IMR-90 (cell line): ENCODE measurements at regions not wholly inside any gene's neighbourhood (a gene's known extent, or its start where the extent isn't known, plus 50 kb on each side); places are given as distances from the start of the nearest gene placed in this dataset.

Experiments used
- ATAC-seq: fragments of 200-7000 bp; cut with Tn5 transposase; 2 replicates; pipeline ENCODE4 v1.9.1; 2020; ENCODE audit warnings: low read depth, mild to moderate bottlenecking, moderate library complexity
- BruUV-seq: library from RNA; stranded (reverse); fragments of 400-500 nt; replicated peaks from 2 replicates; lab custom pipeline; 2021; lab: Mats Ljungman, UMichigan
- CTCF ChIA-PET: fragments of 300-600 bp; formaldehyde crosslinking; extraction: SDS; loops from one replicate; lab custom pipeline; 2021; ENCODE audit warnings: antibody characterized with exemption; lab: Yijun Ruan, JAX
- POLR2A ChIA-PET: fragments of 300-600 bp; sonication (Branson Sonifier 250); formaldehyde crosslinking; loops from one replicate; lab custom pipeline; 2022; ENCODE audit warnings: antibody characterized with exemption; ENCODE audit not compliant: unreplicated experiment; lab: Charles Lee
- DNase-seq: peaks from one replicate; pipeline ENCODE4 v3.0.0; 2013
- H2AFZ ChIP-seq: replicated peaks from 2 replicates; pipeline ENCODE3; 2013; ENCODE audit warnings: low read length, mild to moderate bottlenecking; ENCODE audit not compliant: poor library complexity
- H2AK5ac ChIP-seq: 2 replicates; pipeline ENCODE4 v1.6.1; 2013; ENCODE audit warnings: low read depth, low read length, inconsistent platforms
- H2AK9ac ChIP-seq: replicated peaks from 2 replicates; pipeline ENCODE3; 2013; ENCODE audit warnings: mild to moderate bottlenecking, low read depth, low read length, moderate library complexity; ENCODE audit not compliant: poor library complexity
- H2BK120ac ChIP-seq: 2 replicates; pipeline ENCODE4 v1.6.1; 2013; ENCODE audit warnings: low read depth, low read length, inconsistent platforms
- H2BK15ac ChIP-seq: 3 replicates; pipeline ENCODE4 v1.6.1; 2013; ENCODE audit warnings: low read depth, low read length, inconsistent platforms
- H2BK20ac ChIP-seq: 2 replicates; pipeline ENCODE4 v1.6.1; 2013; ENCODE audit warnings: low read depth, mild to moderate bottlenecking, inconsistent platforms, low read length, moderate library complexity
- H2BK5ac ChIP-seq: 2 replicates; pipeline ENCODE4 v1.6.1; 2013; ENCODE audit warnings: mild to moderate bottlenecking, low read depth, low read length, inconsistent platforms; ENCODE audit not compliant: poor library complexity, severe bottlenecking
- H3K14ac ChIP-seq: replicated peaks from 2 replicates; pipeline ENCODE4 v1.6.1; 2013; ENCODE audit warnings: low read depth, low read length, inconsistent platforms
- H3K18ac ChIP-seq: 2 replicates; pipeline ENCODE4 v1.6.1; 2013; ENCODE audit warnings: low read depth, low read length, control low read depth
- H3K23ac ChIP-seq: 2 replicates; pipeline ENCODE4 v1.6.1; 2013; ENCODE audit warnings: low read depth, low read length, inconsistent platforms
- H3K27ac ChIP-seq: 2 replicates; pipeline ENCODE4 v1.5.1; 2013; ENCODE audit warnings: mild to moderate bottlenecking, control low read depth, low read length; ENCODE audit not compliant: insufficient read depth
- H3K27me3 ChIP-seq: 2 replicates; pipeline ENCODE4 v1.6.1; 2013; ENCODE audit warnings: low read length; ENCODE audit not compliant: control insufficient read depth, insufficient read depth
- H3K36me3 ChIP-seq: 2 replicates; pipeline ENCODE4 v1.6.1; 2013; ENCODE audit warnings: low read length, mixed read lengths; ENCODE audit not compliant: control insufficient read depth, insufficient read depth
- H3K4ac ChIP-seq: 2 replicates; pipeline ENCODE4 v1.6.1; 2013; ENCODE audit warnings: low read depth, low read length, inconsistent platforms
- H3K4me1 ChIP-seq: 2 replicates; pipeline ENCODE4 v1.6.1; 2013; ENCODE audit warnings: low read length, mixed read lengths; ENCODE audit not compliant: control insufficient read depth, insufficient read depth
- H3K4me2 ChIP-seq: 2 replicates; pipeline ENCODE4 v1.6.1; 2013; ENCODE audit warnings: low read depth, mild to moderate bottlenecking, control low read depth, low read length, moderate library complexity
- H3K4me3 ChIP-seq: 2 replicates; pipeline ENCODE4 v1.5.1; 2013; ENCODE audit warnings: low read depth, mild to moderate bottlenecking, control low read depth, low read length, moderate library complexity; ENCODE audit not compliant: insufficient read depth
- H3K56ac ChIP-seq: 2 replicates; pipeline ENCODE4 v1.6.1; 2013; ENCODE audit warnings: low read length, inconsistent platforms; ENCODE audit not compliant: insufficient read depth; ENCODE audit errors: extremely low read depth
- H3K79me1 ChIP-seq, 2 experiments: 2 replicates each; pipeline ENCODE4 v1.6.1; 2013; ENCODE audit warnings: low read length in 2 of 2, inconsistent platforms in 1 of 2, low read depth in 1 of 2
- H3K9ac ChIP-seq: 2 replicates; pipeline ENCODE4 v1.6.1; 2013; ENCODE audit warnings: low read depth, low read length, control low read depth
- H3K9me1 ChIP-seq: 2 replicates; pipeline ENCODE4 v1.6.1; 2013; ENCODE audit warnings: low read length, inconsistent platforms; ENCODE audit not compliant: insufficient read depth
- H3K9me3 ChIP-seq: 2 replicates; pipeline ENCODE4 v1.6.1; 2013; ENCODE audit warnings: low read length; ENCODE audit not compliant: control insufficient read depth, insufficient read depth
- H4K20me1 ChIP-seq: 2 replicates; pipeline ENCODE4 v1.6.1; 2013; ENCODE audit warnings: low read length, inconsistent platforms; ENCODE audit not compliant: insufficient read depth
- H4K5ac ChIP-seq: 2 replicates; pipeline ENCODE4 v1.6.1; 2013; ENCODE audit warnings: mild to moderate bottlenecking, low read depth, low read length, control low read depth
- H4K8ac ChIP-seq, 2 experiments: 2 replicates each; pipeline ENCODE4 v1.6.1; 2013; ENCODE audit warnings: low read depth in 2 of 2, low read length in 2 of 2, control low read depth in 1 of 2, inconsistent platforms in 1 of 2
- H4K91ac ChIP-seq: 2 replicates; pipeline ENCODE4 v1.6.1; 2013; ENCODE audit warnings: low read depth, low read length, inconsistent platforms; ENCODE audit not compliant: insufficient read depth
- BHLHE40 ChIP-seq: fragments of 150-350 bp; IDR thresholded peaks from 2 replicates; pipeline ENCODE4 v1.6.1; 2016; ENCODE audit warnings: mild to moderate bottlenecking, low read depth, low read length
- CEBPB ChIP-seq: IDR thresholded peaks from 2 replicates; pipeline ENCODE4 v1.6.1; 2012; ENCODE audit warnings: low read depth, low read length, improper control_type of control experiment
- CHD1 ChIP-seq: IDR thresholded peaks from 2 replicates; pipeline ENCODE4 v1.6.1; 2012; ENCODE audit warnings: low read depth, low read length, improper control_type of control experiment
- CTCF ChIP-seq: conservative IDR thresholded peaks from 2 replicates; pipeline ENCODE4 v1.5.1; 2012; ENCODE audit warnings: mild to moderate bottlenecking, low read depth, low read length, improper control_type of control experiment
- ELK1 ChIP-seq: fragments of 150-350 bp; IDR thresholded peaks from 2 replicates; pipeline ENCODE4 v1.6.1; 2016; ENCODE audit warnings: low read depth, mild to moderate bottlenecking, low read length, moderate library complexity, borderline replicate concordance
- FOS ChIP-seq: fragments of 150-350 bp; IDR thresholded peaks from 2 replicates; pipeline ENCODE4 v1.6.1; 2016; ENCODE audit warnings: low read depth, low read length
- MAFK ChIP-seq: IDR thresholded peaks from 2 replicates; pipeline ENCODE4 v1.6.1; 2012; ENCODE audit warnings: low read depth, low read length, improper control_type of control experiment
- MAZ ChIP-seq: IDR thresholded peaks from 2 replicates; pipeline ENCODE4 v1.6.1; 2012; ENCODE audit warnings: low read depth, mild to moderate bottlenecking, low read length, improper control_type of control experiment, moderate library complexity, borderline replicate concordance
- MXI1 ChIP-seq: IDR thresholded peaks from 2 replicates; pipeline ENCODE4 v1.6.1; 2012; ENCODE audit warnings: low read depth, mild to moderate bottlenecking, low read length, moderate library complexity, borderline replicate concordance
- NFE2L2 ChIP-seq: fragments of 150-350 bp; IDR thresholded peaks from 2 replicates; pipeline ENCODE4 v1.6.1; 2016; ENCODE audit warnings: low read depth, mild to moderate bottlenecking, low read length
- POLR2A ChIP-seq: IDR thresholded peaks from 2 replicates; pipeline ENCODE4 v1.6.1; 2012; ENCODE audit warnings: mild to moderate bottlenecking, low read depth, low read length
- RAD21 ChIP-seq: IDR thresholded peaks from 2 replicates; pipeline ENCODE4 v1.6.1; 2012; ENCODE audit warnings: low read length, improper control_type of control experiment
- RCOR1 ChIP-seq: IDR thresholded peaks from 2 replicates; pipeline ENCODE4 v1.6.1; 2012; ENCODE audit warnings: mild to moderate bottlenecking, low read length, improper control_type of control experiment; ENCODE audit not compliant: insufficient replicate concordance
- RFX5 ChIP-seq: IDR thresholded peaks from 2 replicates; pipeline ENCODE4 v1.8.0; 2012; ENCODE audit warnings: low read depth, mild to moderate bottlenecking, low read length, moderate library complexity
- SMC3 ChIP-seq: fragments of 150-350 bp; IDR thresholded peaks from 2 replicates; pipeline ENCODE4 v1.6.1; 2016; ENCODE audit warnings: low read depth, mild to moderate bottlenecking, antibody characterized with exemption, low read length, moderate library complexity
- USF2 ChIP-seq: fragments of 150-350 bp; IDR thresholded peaks from 2 replicates; pipeline ENCODE4 v1.6.1; 2017; ENCODE audit warnings: mild to moderate bottlenecking, antibody characterized with exemption, low read length, low read depth
- WGBS, 2 experiments: methylation state at CpG; one replicate each; pipeline versions ENCODE4 v1.1.5 to v1.1.7; 2013; ENCODE audit warnings: missing lambda C conversion rate in 2 of 2; ENCODE audit not compliant: insufficient read length in 1 of 2; ENCODE audit errors: extremely low coverage in 2 of 2; 5-methylcytosine and 5-hydroxymethylcytosine counted together
- dilution Hi-C: fragments of 300-500 bp; cut with HindIII; formaldehyde crosslinking; loops from one replicate; pipeline ENCODE4 v1.14.3; 2018; ENCODE audit warnings: low sequenced_read_pairs; ENCODE audit not compliant: unreplicated experiment
- in situ Hi-C: fragments of 300-500 bp; cut with MboI; formaldehyde crosslinking; loops from 3 replicates; pipeline ENCODE4 v1.14.3; 2019; ENCODE audit warnings: low sequenced_read_pairs, inconsistent platforms, mixed read lengths
- intact Hi-C: fragments of 100-400 bp; cut with micrococcal nuclease; formaldehyde crosslinking; loops from 2 replicates; pipeline ENCODE4 v1.10.0; 2022

GRCh38 chr3:18239674-18240073 is 185.5 kb downstream of the SATB1 start:
- no peak overlapping the region for H2AFZ ChIP-seq
- H3K14ac ChIP-seq = no peak overlapping the region
- in situ Hi-C loops = no loop called here
- ChIA-PET CTCF (interaction anchor here (1.1 kb wide), 1 partner anchor 10 kb away, joined by 3 read pairs; no protein-coding TSS in a partner anchor), POLR2A (no interaction called here)
- H2BK15ac ChIP-seq = no peak overlapping the region
- H3K27ac ChIP-seq = no peak overlapping the region
- no peak overlapping the region for H4K5ac ChIP-seq
- no peaks in the 10 kb centered on the region for H3K36me3 ChIP-seq
- H2AK9ac ChIP-seq = no peak overlapping the region
- H3K4me3 ChIP-seq = no peak overlapping the region
- no CpG with 5 or more reads among the region's 2 CpGs for WGBS, 2 experiments
- BruUV-seq = no TSS peak
- H3K4me2 ChIP-seq = no peak overlapping the region
- no peak overlapping the region for H2BK120ac ChIP-seq
- H4K20me1 ChIP-seq = no peaks in the 10 kb centered on the region
- TF ChIP-seq MXI1 = no peak
- no peak for TF ChIP-seq CTCF
- TF ChIP-seq ELK1 = no peak
- TF ChIP-seq MAFK = no peak
- no peak for TF ChIP-seq FOS
- TF ChIP-seq CEBPB = no peak
- TF ChIP-seq RFX5 = no peak
- no peak for TF ChIP-seq CHD1
- no peak for TF ChIP-seq POLR2A
- no peak for TF ChIP-seq NFE2L2
- TF ChIP-seq USF2 = no peak
- no peak for TF ChIP-seq RCOR1
- TF ChIP-seq RAD21 = no peak
- TF ChIP-seq BHLHE40 = no peak
- TF ChIP-seq MAZ = no peak
- TF ChIP-seq SMC3 = no peak
- H3K9me3 ChIP-seq = no peaks in the 10 kb centered on the region
- no peak overlapping the region for H2AK5ac ChIP-seq
- dilution Hi-C loops = no loop called here
- H3K23ac ChIP-seq = no peak overlapping the region
- H3K56ac ChIP-seq = no peak overlapping the region
- H2BK20ac ChIP-seq = no peak overlapping the region
- no peak for ATAC-seq
- H3K79me1 ChIP-seq = no peaks in the 10 kb centered on the region
- H3K9ac ChIP-seq = no peak overlapping the region
- no peak for DNase-seq
- H3K18ac ChIP-seq = no peak overlapping the region
- no peaks in the 10 kb centered on the region for H3K9me1 ChIP-seq
- H4K8ac ChIP-seq = no peak overlapping the region
- intact Hi-C loops = loop anchor here (5.0 kb wide), 1 partner anchor 788 kb away; no protein-coding TSS in a partner anchor
- no peak overlapping the region for H2BK5ac ChIP-seq
- no peaks in the 10 kb centered on the region; the same call in 1 of the 2 replicates for H3K4me1 ChIP-seq
- no peak overlapping the region for H4K91ac ChIP-seq
- H3K27me3 ChIP-seq = no peaks in the 10 kb centered on the region
- no peak overlapping the region for H3K4ac ChIP-seq
